HTR-8/SVneo (cell line): ENCODE measurements at regions not wholly inside any gene's neighbourhood (a gene's known extent, or its start where the extent isn't known, plus 50 kb on each side); places are given as distances from the start of the nearest gene placed in this dataset.

ENCODE experiments used
- DNase-seq: peaks from one replicate; pipeline ENCODE4 v3.0.0; 2011; ENCODE audit warnings: low spot score, mixed read lengths; ENCODE audit not compliant: insufficient read length
- FAIRE-seq: peaks from 2 replicates; lab custom pipeline; 2011; peaks lifted over from hg19 to GRCh38; lab: Jason Lieb, UNC

GRCh38 chr4:8761824-8762205 lies 109.8 kb downstream of the HMX1 start:
- no peak for FAIRE-seq
- DNase-seq = no peak

GRCh38 chr4:8761167-8761823 lies 110.3 kb downstream of the HMX1 start:
- DNase-seq = no peak
- no peak for FAIRE-seq

- DNase-seq = no peak
- FAIRE-seq = no peak
Observed at GRCh38 chr4:8760561-8760960, 111.1 kb downstream of the HMX1 start.

- FAIRE-seq (no peak), DNase-seq (no peak)
Observed at GRCh38 chr4:8759987-8760386, 111.7 kb downstream of the HMX1 start.

- FAIRE-seq (no peak), DNase-seq (no peak)
Observed at GRCh38 chr4:8756816-8757215, 114.8 kb downstream of the HMX1 start.

GRCh38 chr4:8754634-8755589 lies 116.7 kb downstream of the HMX1 start:
- FAIRE-seq = peak; percentile 87
- no peak for DNase-seq

- FAIRE-seq (no peak), DNase-seq (no peak)
Observed at GRCh38 chr4:8748236-8748575, 123.4 kb downstream of the HMX1 start.

GRCh38 chr4:8747467-8748235 lies 124.0 kb downstream of the HMX1 start:
- DNase-seq (no peak), FAIRE-seq (no peak)

- DNase-seq (no peak), FAIRE-seq (peak; percentile 90)
Observed at GRCh38 chr4:8746523-8747466, 124.8 kb downstream of the HMX1 start.

- FAIRE-seq = no peak
Observed at GRCh38 chr4:8745826-8746225, 125.8 kb downstream of the HMX1 start.

GRCh38 chr4:8745005-8745790 lies 126.4 kb downstream of the HMX1 start:
- no peak for FAIRE-seq

More at GRCh38 chr4:8745826-8746225, 125.8 kb downstream of the HMX1 start:
- DNase-seq = no peak

GRCh38 chr4:8744083-8744805 lies 127.4 kb downstream of the HMX1 start:
- DNase-seq = no peak
- no peak for FAIRE-seq

More at GRCh38 chr4:8745005-8745790, 126.4 kb downstream of the HMX1 start:
- no peak for DNase-seq

- no peak for FAIRE-seq
Observed at GRCh38 chr4:8742546-8742945, 129.1 kb downstream of the HMX1 start.

GRCh38 chr4:8741513-8742226 lies 130.0 kb downstream of the HMX1 start:
- no peak for DNase-seq
- FAIRE-seq = no peak

More at GRCh38 chr4:8742546-8742945, 129.1 kb downstream of the HMX1 start:
- no peak for DNase-seq

- DNase-seq (no peak), FAIRE-seq (no peak)
Observed at GRCh38 chr4:8740666-8741395, 130.8 kb downstream of the HMX1 start.

GRCh38 chr4:8739820-8740665 lies 131.6 kb downstream of the HMX1 start:
- DNase-seq (no peak), FAIRE-seq (no peak)
